Right lobe of liver (tissue), 6 donors: ENCODE measurements at regions not wholly inside any gene's neighbourhood (a gene's known extent, or its start where the extent isn't known, plus 50 kb on each side); places are given as distances from the start of the nearest gene placed in this dataset.

Source experiments
- ATAC-seq, 4 donors: fragments of 200-7000 bp; cut with Tn5 transposase; one replicate each; pipeline ENCODE4 v1.9.1; 2020; ENCODE audit warnings: mild to moderate bottlenecking in 4 of 4, moderate library complexity in 4 of 4
- DNase-seq, 3 donors: peaks; one replicate each; pipeline ENCODE4 v3.0.0-alpha.2; 2020
- H3K27ac ChIP-seq, 3 donors: fragments of 200-600 bp; one replicate each; pipeline ENCODE4 v1.8.0; 2022
- H3K27me3 ChIP-seq, 2 donors: fragments of 200-600 bp; one replicate each; pipeline ENCODE4 v1.8.0; 2022
- H3K36me3 ChIP-seq, 4 donors: fragments of 200-600 bp; sonication (generic) in 1 of 4; one replicate each; pipeline versions ENCODE4 v1.5.1 to v1.8.0; 2017 to 2022; ENCODE audit warnings: control low read depth in 1 of 4
- H3K4me1 ChIP-seq, 4 donors: fragments of 200-600 bp; sonication (generic) in 1 of 4; one replicate each; pipeline versions ENCODE4 v1.5.1 to v1.8.0; 2017 to 2022; ENCODE audit warnings: control low read depth in 1 of 4
- H3K4me3 ChIP-seq, 3 donors: fragments of 200-600 bp; one replicate each; pipeline ENCODE4 v1.8.0; 2022
- H3K9me3 ChIP-seq, 4 donors: fragments of 200-600 bp; sonication (generic) in 1 of 4; one replicate each; pipeline versions ENCODE4 v1.5.1 to v1.8.0; 2017 to 2022; ENCODE audit warnings: control low read depth in 1 of 4
- CTCF ChIP-seq, 4 donors: fragments of 200-600 bp in 3 of 4; fragments of 450-650 bp in 1 of 4; IDR thresholded peaks; one replicate each; pipeline versions ENCODE4 v1.5.1 to v1.8.0; 2016 to 2022; ENCODE audit warnings: antibody characterized with exemption in 4 of 4, mild to moderate bottlenecking in 2 of 4
- POLR2A ChIP-seq: fragments of 450-650 bp; IDR thresholded peaks from one replicate; pipeline ENCODE4 v1.6.1; 2017; ENCODE audit warnings: antibody characterized with exemption, mild to moderate bottlenecking
- WGBS: methylation state at CpG from one replicate; pipeline ENCODE4 v1.1.6; 2018; ENCODE audit warnings: low coverage, low lambda C conversion rate; ENCODE audit not compliant: insufficient coverage; ENCODE audit errors: missing lambda C conversion rate; 5-methylcytosine and 5-hydroxymethylcytosine counted together
- intact Hi-C, 2 donors: fragments of 100-400 bp; cut with DNase I; formaldehyde crosslinking; loops; one replicate each; pipeline versions ENCODE4 v1.11.2 to v1.14.1; 2022
- donor health status: DM: no; HTN: yes; CAD: no.
- donor health status: DM: no; HTN: no; CAD: no.
- donor health status: DM: no; HTN: no; CAD: no.
- donor health status: DM: no; HTN: yes; CAD: no.
- donor health status: DM: no; HTN: yes; CAD: no.

- TF ChIP-seq POLR2A (no peak), CTCF (IDR thresholded peaks at IDR 0.05) (no peak)
- intact Hi-C loops: no loop called here
- H3K4me1 ChIP-seq: no peaks in the 10 kb centered on the region
- ATAC-seq (no peak), DNase-seq (no peak)
- WGBS: 32% methylated on average over 3 of the region's 3 CpGs
- no peaks in the 10 kb centered on the region for H3K9me3 ChIP-seq
- no peak overlapping the region for H3K4me3 ChIP-seq
- no peaks in the 10 kb centered on the region for H3K36me3 ChIP-seq
- H3K27me3 ChIP-seq: no peaks in the 10 kb centered on the region
- no peak overlapping the region for H3K27ac ChIP-seq
Measured at GRCh38 chr10:10530313-10530712, 487.4 kb upstream of the CELF2 start.

GRCh38 chr10:10532236-10532635, 485.4 kb upstream of the CELF2 start:
- Histone ChIP-seq H3K9me3 (no peaks in the 10 kb centered on the region), H3K36me3 (no peaks in the 10 kb centered on the region), H3K4me1 (no peaks in the 10 kb centered on the region), H3K4me3 (no peak overlapping the region), H3K27me3 (no peaks in the 10 kb centered on the region), H3K27ac (no peak overlapping the region)
- ATAC-seq (no peak), DNase-seq (no peak)
- intact Hi-C loops: no loop called here
- 35% methylated on average over 1 of the region's 1 CpG for WGBS
- TF ChIP-seq POLR2A: no peak
- TF ChIP-seq CTCF (IDR thresholded peaks at IDR 0.05): no peak

GRCh38 chr10:10532826-10533225, 484.8 kb upstream of the CELF2 start:
- Histone ChIP-seq H3K36me3 (no peaks in the 10 kb centered on the region), H3K9me3 (no peaks in the 10 kb centered on the region), H3K27me3 (no peaks in the 10 kb centered on the region), H3K4me3 (no peak overlapping the region), H3K27ac (no peak overlapping the region), H3K4me1 (no peaks in the 10 kb centered on the region)
- TF ChIP-seq CTCF (IDR thresholded peaks at IDR 0.05) (no peak), POLR2A (no peak)
- 52% methylated on average over 2 of the region's 2 CpGs for WGBS
- DNase-seq (no peak), ATAC-seq (no peak)
- intact Hi-C loops: no loop called here

- Histone ChIP-seq H3K4me1 (no peaks in the 10 kb centered on the region), H3K9me3 (no peaks in the 10 kb centered on the region), H3K36me3 (no peaks in the 10 kb centered on the region), H3K4me3 (no peak overlapping the region), H3K27ac (no peak overlapping the region), H3K27me3 (no peaks in the 10 kb centered on the region)
- DNase-seq (no peak), ATAC-seq (no peak)
- WGBS: 41% methylated on average over 3 of the region's 3 CpGs
- intact Hi-C loops: no loop called here
- TF ChIP-seq CTCF (IDR thresholded peaks at IDR 0.05): no peak
- TF ChIP-seq POLR2A: no peak
Measured at GRCh38 chr10:10533437-10533836, 484.2 kb upstream of the CELF2 start.

GRCh38 chr10:10538326-10538725, 479.3 kb upstream of the CELF2 start:
- H3K27me3 ChIP-seq: no peaks in the 10 kb centered on the region
- intact Hi-C loops: no loop called here
- H3K27ac ChIP-seq: no peak overlapping the region
- DNase-seq (no peak), ATAC-seq (no peak)
- H3K9me3 ChIP-seq: no peaks in the 10 kb centered on the region
- WGBS: 54% methylated on average over 1 of the region's 1 CpG
- H3K4me1 ChIP-seq: no peaks in the 10 kb centered on the region
- no peak overlapping the region for H3K4me3 ChIP-seq
- H3K36me3 ChIP-seq: no peaks in the 10 kb centered on the region
- TF ChIP-seq CTCF (IDR thresholded peaks at IDR 0.05): no peak
- no peak for TF ChIP-seq POLR2A
